GM11168 (cell line): ENCODE measurements at regions not wholly inside any gene's neighbourhood (a gene's known extent, or its start where the extent isn't known, plus 50 kb on each side); places are given as distances from the start of the nearest gene placed in this dataset.

Source experiments
- in situ Hi-C: fragments of 300-500 bp; cut with MboI; formaldehyde crosslinking; loops from one replicate; pipeline ENCODE4 v1.12.0; 2022; ENCODE audit warnings: low sequenced_read_pairs; ENCODE audit not compliant: unreplicated experiment

DNA sequence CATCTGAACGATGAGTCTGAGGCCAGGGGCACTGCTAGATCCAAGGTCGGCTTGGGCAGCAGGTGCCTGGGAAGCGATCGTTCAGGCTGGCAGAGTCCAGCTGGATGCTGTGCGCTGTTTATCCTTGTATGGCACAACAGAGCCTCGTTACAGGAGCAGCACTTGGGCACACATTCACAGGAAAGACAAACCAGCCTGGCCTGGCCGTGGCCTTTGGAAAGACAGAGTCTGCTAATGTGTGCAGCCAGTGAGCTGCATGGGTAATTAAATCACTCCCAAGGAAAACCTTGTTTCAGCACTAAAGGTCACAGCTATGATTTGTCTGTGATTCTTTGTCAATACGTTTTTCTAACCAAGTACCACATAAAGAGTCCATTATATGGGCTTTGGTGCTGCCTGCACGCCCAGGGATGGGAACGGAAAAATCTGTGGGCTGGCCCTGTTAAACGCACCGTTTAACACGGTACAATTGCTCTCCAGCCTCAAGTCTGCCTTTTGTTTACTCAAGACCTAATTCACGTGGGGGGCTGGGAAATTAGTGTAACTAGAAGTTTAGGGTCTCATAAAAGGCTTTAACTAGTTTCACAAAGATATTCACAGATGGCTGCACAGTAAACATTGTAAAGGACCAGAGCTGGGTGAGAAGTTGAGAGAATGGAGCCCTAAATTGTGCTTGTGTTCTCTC, 509.3 kb downstream of the KDM4C start:
- in situ Hi-C loops, result no loop called here

- in situ Hi-C loops, result no loop called here
These were observed 507.4 kb downstream of the KDM4C start for GRCh38 chr9:7265181-7265580.

GRCh38 chr9:7259544-7260241, 501.9 kb downstream of the KDM4C start:
- in situ Hi-C loops, result no loop called here

- in situ Hi-C loops, result no loop called here
These were observed 501.1 kb downstream of the KDM4C start for GRCh38 chr9:7258688-7259396.

- in situ Hi-C loops, result no loop called here
These were observed 489.2 kb downstream of the KDM4C start for GRCh38 chr9:7246917-7247522.

- in situ Hi-C loops, result no loop called here
These were observed 488.3 kb downstream of the KDM4C start for GRCh38 chr9:7245976-7246580.

DNA sequence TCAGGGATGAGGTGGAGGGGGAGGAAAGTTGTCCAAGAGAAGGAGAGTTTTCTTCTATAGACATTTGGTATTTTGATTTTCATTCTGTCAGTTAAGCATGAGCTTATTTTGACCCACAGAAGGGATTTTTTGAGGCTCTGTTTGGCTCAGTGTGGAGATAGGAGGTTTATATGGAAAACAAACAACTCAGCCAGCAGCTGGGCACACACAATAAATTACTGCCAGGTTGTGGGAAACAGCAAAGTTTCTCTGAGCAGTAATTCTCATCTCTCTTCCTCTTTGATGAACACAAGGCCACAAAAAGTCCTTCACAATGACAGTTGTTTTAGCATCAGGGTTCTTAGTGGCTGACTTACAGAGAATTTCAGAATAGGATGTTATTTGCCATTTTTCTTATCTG, 486.1 kb downstream of the KDM4C start:
- in situ Hi-C loops, result no loop called here

- in situ Hi-C loops, result no loop called here
These were observed 484.4 kb downstream of the KDM4C start for GRCh38 chr9:7242126-7242525.

DNA sequence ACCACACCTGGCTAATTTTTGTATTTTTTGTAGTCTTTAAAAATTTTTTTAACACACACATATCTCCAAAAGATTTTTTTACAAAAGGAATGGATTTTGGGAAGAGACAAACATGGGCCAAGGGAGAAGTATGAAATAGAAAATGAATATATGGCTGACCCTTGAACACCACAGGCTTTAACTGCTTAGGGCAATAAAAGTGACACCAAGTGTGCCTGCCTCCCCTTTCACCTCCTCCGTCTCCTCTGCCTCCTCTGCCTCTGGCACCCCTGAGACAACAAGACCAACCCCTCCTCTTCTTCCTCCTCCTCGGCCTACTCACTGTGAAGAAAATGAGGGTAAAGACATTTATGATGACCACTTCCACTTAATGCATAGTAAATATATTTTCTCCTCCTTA, 483.9 kb downstream of the KDM4C start:
- in situ Hi-C loops, result no loop called here

- in situ Hi-C loops, result no loop called here
These were observed 483.0 kb downstream of the KDM4C start for GRCh38 chr9:7240569-7241311.

DNA sequence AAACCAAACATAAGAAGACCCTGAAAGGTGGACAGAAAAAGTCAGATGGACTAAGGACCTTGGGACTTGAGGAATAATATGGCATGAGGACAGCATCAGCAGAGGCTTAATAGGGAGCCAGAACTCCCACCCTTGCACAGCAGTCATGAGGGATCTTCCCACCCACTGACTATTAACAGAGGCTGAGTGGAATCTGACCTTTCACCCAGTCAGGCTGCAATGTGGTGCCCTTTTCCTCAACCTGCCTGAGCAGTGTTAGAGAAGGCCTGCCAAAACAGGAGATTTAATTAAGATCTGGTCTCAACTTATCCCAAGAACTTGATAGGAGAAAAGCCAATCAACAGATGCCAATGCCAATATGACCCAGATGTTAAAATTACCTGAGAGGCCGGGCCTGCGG, 481.9 kb downstream of the KDM4C start:
- in situ Hi-C loops, result no loop called here

DNA sequence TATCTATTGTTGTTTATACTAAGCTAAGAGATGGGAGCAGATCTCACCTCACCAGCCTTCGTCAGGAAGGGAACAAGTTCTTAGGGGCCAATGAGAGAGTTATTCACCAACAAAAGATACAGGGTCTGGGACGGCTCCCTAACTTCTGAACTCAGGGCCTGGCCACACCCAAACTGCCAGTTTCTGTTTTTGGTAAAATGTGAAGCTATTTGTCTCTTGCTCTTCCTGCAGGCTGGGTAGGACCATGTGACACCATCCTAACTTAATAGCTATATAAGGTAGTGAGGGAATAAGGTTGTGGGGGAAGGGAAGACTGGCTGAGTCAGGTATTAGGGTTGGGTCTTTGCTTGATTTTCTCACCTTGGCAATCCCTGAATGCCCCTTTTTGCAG, 480.5 kb downstream of the KDM4C start:
- in situ Hi-C loops, result no loop called here

GRCh38 chr9:7237473-7238246, 479.9 kb downstream of the KDM4C start:
- in situ Hi-C loops, result no loop called here

GRCh38 chr9:7236186-7236585, 478.4 kb downstream of the KDM4C start:
- in situ Hi-C loops, result no loop called here

- in situ Hi-C loops, result no loop called here
These were observed 476.4 kb downstream of the KDM4C start for GRCh38 chr9:7234144-7234543.

GRCh38 chr9:7229571-7229970, 471.8 kb downstream of the KDM4C start:
- in situ Hi-C loops, result no loop called here

DNA sequence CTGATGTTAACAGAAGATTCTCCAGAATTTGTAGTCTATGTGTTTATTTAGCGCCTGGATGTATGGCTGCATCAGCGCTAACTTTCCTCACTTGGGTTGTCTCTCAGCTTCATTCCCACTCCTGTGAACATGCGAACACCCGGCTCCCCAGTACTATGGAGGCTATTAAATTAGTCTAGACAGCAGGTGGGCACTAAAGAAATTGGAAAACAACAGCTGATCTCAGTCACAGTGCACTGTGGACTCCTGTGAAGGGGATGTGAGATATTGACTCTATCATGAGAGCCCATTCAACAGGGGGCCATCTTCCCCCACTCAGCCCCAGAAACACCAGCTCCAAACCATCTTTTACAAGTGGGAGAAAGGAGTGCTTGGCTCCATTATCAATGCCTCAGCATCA, 471.0 kb downstream of the KDM4C start:
- in situ Hi-C loops, result no loop called here

DNA sequence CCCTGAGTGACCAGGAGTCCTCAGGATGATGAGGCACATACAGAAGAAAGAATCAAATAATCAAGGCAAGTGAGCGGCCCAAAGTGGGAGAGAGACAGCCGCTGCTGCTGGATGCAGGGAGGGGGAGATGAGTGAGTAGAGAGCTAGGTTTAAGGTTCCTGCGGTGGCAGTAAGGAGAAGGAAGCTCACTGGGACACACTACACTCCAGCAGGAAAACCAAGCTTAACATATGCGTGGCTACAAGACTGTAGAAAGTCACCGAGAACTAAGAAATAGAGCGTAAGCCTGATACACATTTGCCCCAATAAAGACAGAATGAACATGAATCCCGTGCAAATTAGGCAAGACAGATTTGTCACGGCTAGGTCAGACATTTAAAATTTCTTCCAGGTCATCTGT, 470.2 kb downstream of the KDM4C start:
- in situ Hi-C loops, result no loop called here

DNA sequence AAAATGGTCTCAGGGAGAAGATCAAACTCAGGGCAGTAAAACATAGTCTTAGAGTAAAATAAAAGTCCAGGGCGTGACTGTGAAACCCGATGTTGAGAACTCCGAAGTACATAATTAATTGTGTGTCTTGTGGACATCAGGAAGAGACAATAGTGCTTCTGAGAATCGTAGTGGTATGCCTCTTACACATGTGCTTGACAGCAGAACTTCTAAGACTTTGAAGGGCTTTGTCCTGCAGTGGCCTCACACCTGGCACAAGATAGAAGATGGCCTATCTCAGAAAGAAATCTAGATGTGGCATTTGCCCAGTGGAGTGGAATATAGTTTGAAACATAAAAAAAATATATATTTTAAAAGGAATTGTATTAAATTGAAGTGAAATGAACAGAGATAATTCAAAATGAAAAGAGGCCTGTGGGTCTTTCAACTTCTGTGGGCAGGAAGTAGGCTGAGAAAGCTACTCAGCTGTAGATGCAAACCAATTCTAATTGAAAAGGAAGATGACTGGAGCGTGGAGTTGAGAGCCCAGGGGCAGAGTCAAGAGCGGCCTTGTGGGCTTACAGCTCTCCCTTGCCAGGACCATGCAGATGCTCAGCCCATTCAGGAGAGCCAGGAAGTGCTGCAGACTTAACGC, 468.4 kb downstream of the KDM4C start:
- in situ Hi-C loops, result no loop called here
